Stimulated activated CD4-positive, alpha-beta T cell treated with anti-CD3 and anti-CD28 coated beads, Interleukin-4, amount 100 ng/mL, for 24 hours (primary cell): ENCODE measurements at regions not wholly inside any gene's neighbourhood (a gene's known extent, or its start where the extent isn't known, plus 50 kb on each side); places are given as distances from the start of the nearest gene placed in this dataset.

ENCODE experiments used
- DNase-seq: peaks from one replicate; pipeline ENCODE4 v3.0.0-alpha.2; 2020

DNA sequence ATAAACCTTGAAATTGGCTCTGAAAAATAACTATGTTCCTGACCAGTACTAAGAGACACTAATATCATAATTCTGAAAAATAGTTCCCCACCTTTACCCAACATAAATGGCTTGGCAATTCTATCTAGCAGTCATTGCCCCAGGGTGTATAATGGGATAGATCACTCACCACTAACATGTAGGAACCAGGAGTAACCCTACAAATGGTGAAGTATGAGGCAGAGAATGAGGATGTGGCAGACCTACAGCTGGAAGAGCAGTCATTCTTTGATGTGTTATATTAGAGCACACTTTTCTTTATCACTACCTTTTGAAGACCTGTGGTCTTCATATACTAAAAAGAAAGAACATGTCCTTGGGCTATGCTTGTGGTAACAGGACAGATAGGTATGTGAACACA, 136.5 kb upstream of the SYNDIG1 start:
- DNase-seq, result no peak

DNA sequence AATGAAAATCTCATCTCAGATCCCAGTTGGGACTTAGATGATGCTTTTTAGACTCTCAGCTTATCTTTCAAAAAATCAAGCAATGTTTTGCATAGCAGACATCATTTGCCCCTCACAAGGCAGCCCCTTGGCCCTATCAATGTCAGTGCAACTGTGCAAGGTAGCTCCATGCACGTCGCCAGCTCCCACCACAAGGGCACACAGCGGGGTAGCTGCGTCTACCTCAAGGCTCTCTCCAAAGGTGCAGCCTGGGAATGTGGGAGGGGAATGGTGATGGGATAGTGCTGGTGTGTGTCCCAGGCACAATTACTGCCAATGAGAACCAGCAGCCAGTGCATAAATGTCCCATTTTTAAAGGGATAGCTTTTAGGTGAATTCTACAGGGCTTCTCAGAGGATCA, 137.5 kb upstream of the SYNDIG1 start:
- no peak for DNase-seq

DNA sequence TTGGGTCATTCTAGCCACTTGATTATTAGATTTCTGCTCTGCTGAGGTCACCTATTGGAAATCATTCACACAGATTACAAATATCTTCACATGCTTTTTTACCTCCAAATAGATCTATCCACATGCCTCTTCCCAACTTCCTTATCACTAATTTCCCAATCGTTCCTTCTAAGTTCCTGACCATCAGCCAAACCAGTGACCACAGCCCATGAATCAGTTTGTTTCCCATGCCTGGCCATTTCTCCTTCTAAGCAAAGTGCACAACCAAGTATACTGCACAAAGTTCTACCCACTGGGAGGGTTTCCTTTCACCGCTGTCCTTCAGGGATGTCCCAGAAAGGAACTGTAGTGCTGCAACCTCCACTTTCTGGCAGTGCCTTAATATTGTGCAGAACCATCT, 140.5 kb upstream of the SYNDIG1 start:
- DNase-seq, result no peak

DNA sequence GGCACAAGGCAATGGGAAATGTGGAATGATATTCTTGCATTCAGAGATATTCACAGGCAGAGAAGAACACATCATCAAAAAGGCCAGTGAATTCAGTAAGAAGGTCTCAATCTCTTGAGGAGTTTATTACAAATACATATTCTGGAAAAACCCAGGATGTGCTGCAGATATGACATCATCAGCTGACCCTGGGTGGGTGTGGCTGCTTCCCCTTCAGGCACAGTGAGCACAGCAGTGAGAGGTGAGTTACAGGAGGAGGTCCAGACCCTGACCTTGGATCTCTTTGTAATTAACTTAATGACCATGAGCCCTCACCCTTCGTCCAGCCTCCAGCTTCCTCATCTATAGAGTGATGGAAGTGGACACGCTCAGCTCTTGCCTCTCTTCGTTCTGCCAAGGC, 147.5 kb upstream of the SYNDIG1 start:
- DNase-seq, result no peak

DNA sequence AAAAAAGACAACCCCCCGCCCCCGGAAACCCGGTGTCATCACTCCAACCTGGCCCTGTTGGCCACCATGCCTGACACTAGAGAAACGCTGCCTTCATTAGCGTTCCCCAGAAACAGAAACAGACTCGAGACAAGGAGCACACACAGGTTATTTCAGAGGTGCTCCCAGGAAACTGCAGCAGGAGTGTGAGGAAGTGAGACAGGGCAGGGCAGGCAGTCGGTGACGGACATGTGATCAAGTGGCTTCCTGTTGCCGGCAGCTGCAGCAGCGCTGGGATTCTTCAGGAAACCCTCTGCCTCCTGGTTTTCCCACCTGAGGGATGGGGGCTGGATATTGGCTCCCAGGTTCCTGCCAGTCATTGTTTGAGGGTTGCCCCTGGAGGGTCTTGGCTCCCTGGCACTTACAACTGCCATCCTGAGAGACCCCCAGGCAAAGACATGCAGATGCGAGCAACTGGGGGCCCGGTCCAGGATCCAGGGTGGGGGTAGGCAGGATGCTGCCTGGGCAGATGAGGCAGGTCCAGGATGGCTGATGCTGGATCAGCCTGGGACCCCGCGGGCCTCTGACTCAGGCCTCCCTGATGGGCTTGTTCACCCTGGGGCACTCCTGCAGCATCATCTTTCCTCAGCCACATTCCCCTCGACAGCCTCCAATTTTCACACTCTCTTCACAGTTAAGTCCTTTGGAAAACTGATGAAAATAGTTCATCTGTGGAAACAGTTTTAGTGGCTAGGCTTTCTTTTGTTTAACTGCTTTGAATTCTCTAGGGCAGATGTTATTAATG, 150.7 kb upstream of the SYNDIG1 start:
- no peak for DNase-seq

DNA sequence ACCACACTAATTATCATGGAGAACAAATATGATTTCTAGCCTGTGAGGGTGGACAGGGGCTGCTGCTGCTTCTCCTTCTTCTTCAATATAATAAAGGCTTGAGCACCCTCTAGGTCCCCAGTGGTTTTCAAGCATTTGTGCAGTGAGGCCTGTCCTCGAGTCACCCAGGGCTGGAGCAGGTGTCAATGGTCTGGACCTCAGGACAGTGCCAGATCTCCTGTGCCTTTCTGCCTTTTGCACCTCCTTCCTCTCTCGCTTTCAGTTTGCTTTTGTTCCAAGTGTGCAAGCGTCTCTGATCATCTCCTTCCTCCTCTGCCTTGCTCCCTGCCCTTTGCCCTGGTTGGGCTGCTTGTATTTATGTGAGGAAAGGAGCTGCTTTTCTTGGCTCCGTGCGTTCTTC, 152.2 kb upstream of the SYNDIG1 start:
- no peak for DNase-seq

DNA sequence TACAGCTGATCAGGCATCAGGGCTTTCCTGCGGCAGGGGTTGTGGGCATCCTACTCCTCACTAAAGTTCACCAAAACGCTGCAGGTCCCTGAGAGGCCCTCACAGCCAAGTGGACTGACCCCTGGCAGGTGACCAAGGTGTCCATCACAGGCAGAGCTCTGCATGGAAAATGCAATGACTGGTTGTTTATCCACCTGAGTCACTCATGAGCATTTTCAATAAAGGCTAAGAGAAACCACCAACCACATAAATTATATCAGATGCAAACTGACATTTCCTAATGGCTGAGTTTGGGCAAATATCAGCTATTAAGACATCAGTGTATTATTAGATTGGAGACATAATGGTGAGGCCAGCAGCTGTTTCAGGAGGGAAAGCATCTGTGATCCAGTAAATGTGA, 152.7 kb upstream of the SYNDIG1 start:
- DNase-seq, result no peak

DNA sequence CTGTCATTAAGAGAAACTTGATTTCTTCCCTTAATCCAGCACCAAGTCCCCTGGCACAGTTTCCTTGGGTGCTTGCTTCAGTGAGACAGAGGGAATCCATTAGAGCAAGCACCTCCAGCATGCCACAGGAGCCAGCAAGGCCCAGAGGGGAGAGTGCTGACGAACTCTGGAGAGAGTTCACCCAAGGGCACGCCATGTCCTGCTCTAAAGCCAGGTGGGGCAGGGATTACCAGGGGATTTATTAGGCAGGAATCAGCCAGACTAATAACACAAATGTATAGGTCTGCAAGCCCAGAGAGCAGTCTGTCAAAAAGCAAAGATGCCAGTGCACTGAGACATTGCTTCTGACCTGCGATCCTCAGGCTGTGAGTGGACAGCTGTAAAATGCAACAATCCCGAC, 155.4 kb upstream of the SYNDIG1 start:
- no peak for DNase-seq

DNA sequence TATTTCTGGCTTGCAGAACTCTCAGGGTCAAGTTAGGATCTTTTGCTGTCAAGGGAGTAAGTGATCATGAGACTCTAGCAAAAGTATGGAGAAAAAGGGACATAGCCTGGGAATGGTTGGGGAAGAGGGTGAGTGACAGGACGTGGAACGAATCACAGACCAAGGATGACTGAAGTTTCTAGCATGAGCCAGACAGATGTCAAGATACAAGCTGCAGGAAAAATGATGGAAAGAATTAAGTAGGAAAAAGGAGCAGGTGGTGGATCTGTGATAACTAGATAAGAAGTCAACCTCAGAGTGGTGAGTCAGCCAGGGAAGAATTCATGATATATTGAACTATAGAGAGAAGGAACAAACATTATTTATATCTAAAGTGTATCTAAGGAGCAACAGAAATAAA, 159.8 kb upstream of the SYNDIG1 start:
- DNase-seq, result no peak

DNA sequence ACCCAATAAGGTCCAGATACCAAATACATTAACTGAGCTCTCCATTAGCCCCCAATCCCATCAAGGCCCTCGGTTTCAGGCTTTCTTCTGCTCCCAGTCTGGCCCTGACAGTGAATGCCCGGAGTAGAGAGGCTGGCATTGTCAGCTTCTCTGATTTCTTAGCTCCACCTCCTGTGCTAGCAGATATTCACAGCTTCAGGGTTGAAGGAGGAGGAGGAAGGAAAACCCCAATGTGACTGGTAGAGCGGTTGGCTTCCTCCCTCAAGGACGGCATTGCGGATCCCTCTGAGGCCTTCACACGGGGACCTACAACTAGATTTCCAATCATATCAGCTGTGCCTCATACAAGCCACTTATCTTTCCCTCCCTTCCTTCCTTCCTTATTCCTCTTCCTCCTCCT, 164.1 kb upstream of the SYNDIG1 start:
- DNase-seq, result no peak

DNA sequence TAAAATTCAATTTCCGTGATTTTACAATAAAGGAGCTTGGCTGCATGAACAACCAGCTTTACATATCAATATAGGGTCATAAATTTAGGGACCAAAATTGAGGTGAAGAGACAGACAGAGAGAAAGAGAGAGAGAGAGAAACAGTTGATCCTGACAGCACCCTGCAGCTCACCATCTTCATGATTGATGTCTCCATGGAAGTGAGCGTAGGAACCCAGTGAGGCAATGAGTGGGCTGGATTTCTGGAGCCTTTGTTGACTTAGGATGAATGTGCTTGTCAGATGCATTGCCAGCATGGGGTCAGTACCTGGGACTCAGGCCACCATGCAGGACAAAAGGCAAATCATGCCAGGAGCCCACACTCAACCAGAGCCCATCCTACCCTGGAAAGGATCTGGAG, 165.1 kb upstream of the SYNDIG1 start:
- no peak for DNase-seq

DNA sequence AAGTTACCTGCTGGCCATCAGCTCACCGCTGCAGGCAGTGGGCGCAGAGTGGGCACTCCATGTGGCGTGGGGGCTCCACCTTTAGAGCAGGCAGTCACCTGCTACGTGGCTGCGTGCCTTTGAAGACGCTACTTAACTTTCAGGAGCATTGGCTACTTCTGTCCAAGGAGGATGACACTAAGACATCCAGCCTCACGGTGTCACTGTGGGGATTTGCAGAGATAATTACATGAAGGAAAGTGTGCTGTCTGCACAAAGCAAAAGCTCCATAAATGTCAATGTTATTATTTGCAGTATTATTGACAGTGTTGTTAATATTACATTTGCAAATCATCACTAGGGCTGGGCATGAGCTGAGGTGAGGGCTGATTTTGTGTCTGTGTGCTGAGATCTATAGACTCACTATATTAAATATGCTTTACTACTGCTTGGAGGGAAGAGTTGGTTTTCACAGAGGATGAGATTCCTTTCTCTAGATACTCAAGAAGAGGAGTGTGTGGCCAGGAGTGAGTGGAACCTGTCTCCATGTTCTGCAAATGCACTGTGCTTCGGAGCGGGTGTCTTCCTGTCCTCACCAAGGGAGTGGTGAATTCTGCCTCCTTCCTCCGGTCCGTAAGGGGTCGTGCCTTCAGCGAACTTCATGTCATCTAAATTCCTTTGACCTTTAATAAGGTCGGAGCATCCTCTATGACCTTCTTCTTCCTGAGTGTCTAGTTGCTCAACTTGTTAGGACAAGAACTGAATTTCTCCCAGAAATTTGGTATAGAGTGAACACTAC, 165.8 kb upstream of the SYNDIG1 start:
- DNase-seq, result no peak

DNA sequence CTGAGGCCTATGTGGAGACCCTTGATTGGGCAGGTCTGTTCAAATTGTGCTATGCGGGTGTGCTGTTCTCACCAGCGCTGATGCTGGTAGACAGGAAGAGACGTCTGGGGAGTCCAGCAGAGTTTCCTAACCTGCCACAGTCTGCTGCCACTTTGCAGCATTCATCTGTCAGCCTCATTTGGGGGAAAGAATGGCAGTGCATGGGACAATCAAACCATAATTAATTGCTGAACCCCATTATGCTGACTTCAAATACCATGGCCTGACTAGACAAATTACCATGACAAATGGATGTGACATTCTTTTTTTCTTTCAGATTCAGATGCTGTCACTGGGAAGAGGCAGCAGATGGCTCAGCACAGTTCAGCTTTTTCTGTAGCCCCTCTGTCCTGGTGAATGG, 171.4 kb upstream of the SYNDIG1 start:
- DNase-seq, result no peak

DNA sequence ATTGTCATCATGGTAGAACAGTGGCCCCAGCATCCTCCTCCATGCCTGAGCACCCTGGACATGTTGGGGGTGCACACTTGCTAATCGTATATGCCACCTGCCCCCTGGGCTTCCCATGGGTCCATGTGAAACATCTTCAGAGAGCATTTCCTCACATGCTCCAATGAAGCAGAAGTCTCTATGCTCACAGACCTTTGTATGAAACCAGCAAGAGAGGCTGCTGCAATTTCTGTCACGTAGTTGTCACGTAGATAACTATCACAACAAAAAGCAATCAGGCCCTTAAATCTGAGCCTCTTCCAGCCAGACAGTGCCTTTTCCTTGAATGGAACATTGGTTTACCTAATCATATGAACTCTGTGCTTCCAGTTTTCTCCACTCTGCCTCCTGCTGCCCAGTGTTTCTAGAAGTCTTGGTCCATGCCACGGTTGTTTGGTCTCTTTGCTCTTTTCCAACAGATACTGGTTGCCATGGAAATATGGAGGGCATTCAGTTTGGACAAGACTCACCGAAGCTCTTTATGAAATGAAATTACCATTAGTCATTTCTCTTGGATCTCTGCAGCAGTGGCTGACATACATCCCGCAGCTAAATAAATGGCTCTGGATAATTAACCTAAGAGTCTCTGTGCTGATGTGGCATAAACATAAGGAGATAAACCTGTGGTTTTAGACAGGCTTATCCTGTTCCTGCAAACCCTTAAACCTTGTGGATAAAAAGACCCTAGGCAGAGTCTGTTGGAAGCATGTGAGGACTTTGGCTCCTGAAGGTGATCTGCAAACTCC, 172.8 kb upstream of the SYNDIG1 start:
- no peak for DNase-seq

DNA sequence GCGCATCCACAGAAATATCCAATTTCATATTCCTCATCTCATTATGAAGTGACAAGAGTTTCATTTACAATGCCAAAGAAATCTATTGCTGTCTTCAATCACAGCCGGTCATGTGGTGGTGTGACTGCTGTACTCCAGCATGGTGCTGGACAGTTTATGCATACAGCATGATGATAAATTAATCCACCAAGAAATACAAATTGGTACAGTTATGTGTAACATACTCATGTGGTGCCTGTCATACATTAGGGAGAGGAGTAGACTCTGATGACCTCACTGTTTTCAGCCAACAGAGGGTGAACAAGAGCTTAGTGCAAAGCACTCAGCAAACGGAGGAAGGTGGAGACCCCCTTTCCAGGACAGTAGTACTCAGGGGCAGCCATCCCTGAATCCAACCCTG, 178.4 kb upstream of the SYNDIG1 start:
- no peak for DNase-seq

DNA sequence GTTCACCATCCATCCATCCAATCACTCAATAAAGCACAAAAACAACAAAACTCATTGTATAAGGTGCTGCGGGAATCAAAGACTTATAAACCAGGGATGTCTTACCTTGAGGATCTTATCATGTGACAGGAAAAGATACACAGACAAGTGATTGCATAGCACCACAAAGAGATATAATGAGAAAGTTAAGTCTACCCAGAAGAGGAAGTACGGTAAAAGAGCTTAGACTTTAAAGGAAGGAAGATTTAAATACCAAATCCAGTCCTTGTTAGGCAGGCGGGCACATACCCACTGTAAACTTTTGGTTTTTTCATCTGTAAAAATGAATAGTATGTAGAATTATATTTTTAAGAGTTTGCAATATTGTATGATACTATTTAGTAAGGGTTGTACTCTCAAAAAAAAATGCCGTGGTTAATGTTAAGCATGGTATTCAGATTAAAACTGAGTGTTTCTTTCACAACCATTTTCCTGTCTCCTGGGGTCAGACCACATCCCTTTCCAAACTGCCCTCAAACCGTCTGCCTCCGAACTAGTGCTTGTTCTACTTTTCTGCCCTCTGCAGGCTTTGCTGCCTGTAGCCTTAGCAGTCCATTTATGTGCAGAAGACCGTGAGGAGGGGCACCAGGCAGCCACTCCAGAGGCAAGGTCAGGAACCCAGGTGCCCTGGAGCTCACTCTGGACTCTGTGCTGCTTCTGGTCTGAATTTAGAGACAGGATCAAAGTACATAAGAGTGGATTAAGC, 179.5 kb upstream of the SYNDIG1 start:
- no peak for DNase-seq

DNA sequence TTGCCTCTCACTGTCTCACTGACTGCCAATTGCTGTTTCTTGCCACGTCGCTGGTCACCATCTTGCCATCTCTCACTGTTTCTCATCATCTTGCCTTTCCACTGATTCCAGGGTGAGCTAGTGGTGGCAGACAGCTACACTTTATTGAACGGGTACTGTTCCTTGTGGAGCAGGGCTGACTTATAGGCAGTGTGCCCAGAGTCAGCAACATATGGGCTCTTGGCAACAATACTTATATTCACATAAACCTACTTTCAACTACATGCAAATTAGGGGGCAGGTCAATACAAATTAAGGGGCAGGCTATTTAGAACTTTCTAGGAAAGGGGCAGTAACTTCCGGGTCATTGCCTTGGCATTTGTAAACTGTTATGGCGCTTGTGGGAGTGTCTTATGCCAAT, 186.2 kb upstream of the SYNDIG1 start:
- no peak for DNase-seq

DNA sequence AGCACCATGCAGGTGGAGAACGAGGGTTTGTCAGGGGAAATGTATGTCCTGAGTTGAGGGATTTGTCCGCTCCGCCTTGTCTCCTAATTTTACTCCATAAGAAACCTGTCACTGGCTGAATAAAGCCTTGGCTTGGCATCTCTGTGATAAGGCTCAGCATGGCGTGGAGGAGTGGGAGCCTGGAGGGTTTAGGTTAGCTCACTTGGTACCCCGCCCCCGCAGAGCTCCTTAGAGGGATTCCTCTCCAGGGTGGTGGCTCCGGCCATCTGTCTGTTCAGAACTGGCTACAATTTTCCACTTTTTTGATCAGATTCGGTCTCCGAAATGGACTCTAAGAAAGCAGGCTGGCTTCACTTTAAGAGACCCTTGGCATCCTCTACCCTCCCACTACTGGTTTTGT, 192.2 kb upstream of the SYNDIG1 start:
- DNase-seq, result no peak

DNA sequence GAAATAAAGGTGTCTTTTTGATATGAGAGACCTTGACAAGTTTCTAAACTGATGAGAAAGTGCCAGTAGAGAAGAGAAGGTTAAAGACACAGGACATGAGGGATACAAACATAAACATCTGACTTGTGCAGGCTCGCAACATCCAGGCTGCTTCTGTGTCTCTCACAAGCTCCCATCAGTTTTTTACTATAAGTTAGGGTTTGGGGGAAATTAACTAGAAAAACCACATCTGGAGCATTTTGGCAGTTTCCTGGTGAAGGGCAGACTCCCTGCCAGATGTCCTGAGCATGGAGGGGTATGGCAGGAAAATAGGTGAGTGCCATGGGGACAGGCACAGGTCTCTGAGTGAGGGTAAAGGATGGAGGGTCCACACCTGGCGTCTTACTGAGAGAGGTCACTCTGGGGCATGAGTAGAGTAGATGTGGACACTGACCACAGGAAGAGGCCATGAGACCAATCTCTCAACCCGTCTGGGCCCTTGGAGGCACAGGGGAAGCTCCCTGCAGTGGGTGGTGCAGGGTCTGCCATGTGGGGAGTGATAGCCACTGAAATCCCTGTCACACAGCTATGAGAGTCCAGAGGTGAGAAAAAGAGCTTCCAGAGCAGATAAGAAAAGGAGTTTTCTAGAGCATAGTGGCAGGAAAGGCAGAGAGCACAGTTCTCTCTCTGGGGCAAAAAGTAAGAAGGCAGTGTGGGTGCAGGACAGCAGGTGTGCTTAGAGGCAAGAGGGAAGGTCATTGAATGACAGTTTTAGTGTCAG, 193.3 kb upstream of the SYNDIG1 start:
- no peak for DNase-seq

DNA sequence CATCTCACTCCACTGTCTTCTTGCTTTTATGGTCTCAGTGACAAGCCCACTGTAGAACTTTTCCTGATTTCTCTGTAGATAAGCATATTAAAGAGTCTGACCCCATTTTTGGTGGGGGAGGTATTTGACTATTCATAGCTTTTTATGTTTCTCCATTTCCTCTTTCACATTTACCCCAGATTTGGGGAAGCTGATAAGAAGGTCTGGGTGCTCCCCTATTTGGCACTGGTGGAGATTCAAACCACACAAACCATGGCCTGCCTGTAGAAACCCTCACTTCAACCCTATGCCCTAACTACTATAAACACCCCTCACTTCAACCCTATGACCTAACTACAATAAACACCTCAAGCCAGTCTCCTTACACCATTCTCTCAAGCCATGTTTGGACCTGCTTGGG, 196.2 kb upstream of the SYNDIG1 start:
- no peak for DNase-seq

DNA sequence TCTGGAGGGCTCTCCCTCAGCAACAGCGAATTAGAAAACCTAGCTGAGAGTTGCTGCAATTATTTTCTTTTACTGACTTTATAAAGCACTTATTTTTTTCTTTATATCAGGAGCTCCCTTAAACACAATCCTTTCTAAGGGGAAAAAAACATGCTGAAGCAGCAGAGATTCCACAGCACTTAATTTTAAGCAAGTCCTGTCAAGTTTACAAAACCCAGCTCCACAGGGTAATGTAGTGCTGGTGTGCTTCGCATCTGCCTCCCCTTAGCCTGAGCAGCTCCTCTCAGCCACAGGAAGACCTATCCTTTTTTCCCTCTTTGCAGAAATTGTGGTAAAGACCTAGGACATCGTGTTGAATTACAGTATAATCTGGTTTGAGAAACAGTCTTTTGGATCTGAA, 208.1 kb upstream of the SYNDIG1 start:
- no peak for DNase-seq

DNA sequence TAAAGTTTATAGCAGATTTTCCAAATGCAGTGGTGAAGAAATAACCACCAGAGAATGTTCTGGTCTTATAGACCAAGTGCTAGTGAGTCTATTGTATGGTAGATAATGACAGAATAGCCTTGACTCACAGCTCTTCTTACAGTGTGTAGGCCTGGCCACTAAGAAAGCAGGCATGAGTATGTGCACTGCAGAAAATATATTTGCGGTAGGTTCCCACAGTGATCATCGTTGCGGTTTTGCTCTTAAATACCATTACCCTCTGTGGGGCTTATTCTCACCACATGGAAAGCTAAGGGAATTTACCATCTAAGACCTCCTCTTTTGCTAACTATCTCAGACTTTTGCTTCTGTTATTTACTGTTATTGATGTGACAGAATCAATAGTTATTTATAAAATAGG, 212.3 kb upstream of the SYNDIG1 start:
- DNase-seq, result no peak
